ENCODE measurements at regions not wholly inside any gene's neighbourhood (a gene's known extent, or its start where the extent isn't known, plus 50 kb on each side); places are given as distances from the start of the nearest gene placed in this dataset.
"Not testable (repeated sequence)": the region's sequence is repeated elsewhere in the genome, so short reads cannot be mapped to it uniquely, and the experiment has no call there.

- Histone ChIP-seq H3K9me3 (ENCODE audit: severe bottlenecking) (no peaks in the 10 kb centered on the region), H3K4me3 (ENCODE audit: severe bottlenecking) (no peak overlapping the region), H3K27ac (ENCODE audit: poor library complexity, severe bottlenecking) (no peak overlapping the region), H3K27me3 (ENCODE audit: insufficient read depth, poor library complexity, severe bottlenecking) (no peaks in the 10 kb centered on the region), H3K4me1 (ENCODE audit: insufficient read depth, poor library complexity, severe bottlenecking) (no peaks in the 10 kb centered on the region), H3K36me3 (ENCODE audit: low read depth) (no peaks in the 10 kb centered on the region)
- DNase-seq (ENCODE audit: low spot score) (no peak), ATAC-seq (ENCODE audit: low read depth) (no peak)
- TF ChIP-seq CTCF (IDR thresholded peaks at IDR 0.05; ENCODE audit: poor library complexity, severe bottlenecking): no peak
These were observed 193.4 kb upstream of the ZNF32 start for GRCh38 chr10:43842072-43842471.

- no peak for TF ChIP-seq CTCF (IDR thresholded peaks at IDR 0.05; ENCODE audit: poor library complexity, severe bottlenecking)
- Histone ChIP-seq H3K9me3 (ENCODE audit: severe bottlenecking) (no peaks in the 10 kb centered on the region), H3K36me3 (ENCODE audit: low read depth) (no peaks in the 10 kb centered on the region), H3K27ac (ENCODE audit: poor library complexity, severe bottlenecking) (no peak overlapping the region), H3K4me3 (ENCODE audit: severe bottlenecking) (no peak overlapping the region), H3K4me1 (ENCODE audit: insufficient read depth, poor library complexity, severe bottlenecking) (no peaks in the 10 kb centered on the region), H3K27me3 (ENCODE audit: insufficient read depth, poor library complexity, severe bottlenecking) (no peaks in the 10 kb centered on the region)
- DNase-seq (ENCODE audit: low spot score): no peak
- ATAC-seq (ENCODE audit: low read depth): no peak
These were observed 191.3 kb upstream of the ZNF32 start for GRCh38 chr10:43839973-43840372.

GRCh38 chr10:43834751-43835150 lies 186.1 kb upstream of the ZNF32 start:
- ATAC-seq (ENCODE audit: low read depth); H3K27ac ChIP-seq (ENCODE audit: poor library complexity, severe bottlenecking); H3K27me3 ChIP-seq (ENCODE audit: insufficient read depth, poor library complexity, severe bottlenecking); H3K9me3 ChIP-seq (ENCODE audit: severe bottlenecking); H3K4me3 ChIP-seq (ENCODE audit: severe bottlenecking); H3K36me3 ChIP-seq (ENCODE audit: low read depth); DNase-seq (ENCODE audit: low spot score); H3K4me1 ChIP-seq (ENCODE audit: insufficient read depth, poor library complexity, severe bottlenecking): not testable (repeated sequence)

GRCh38 chr10:43827853-43828252 lies 179.2 kb upstream of the ZNF32 start:
- Histone ChIP-seq H3K27me3 (ENCODE audit: insufficient read depth, poor library complexity, severe bottlenecking) (no peaks in the 10 kb centered on the region), H3K4me3 (ENCODE audit: severe bottlenecking) (no peak overlapping the region), H3K36me3 (ENCODE audit: low read depth) (no peaks in the 10 kb centered on the region), H3K4me1 (ENCODE audit: insufficient read depth, poor library complexity, severe bottlenecking) (no peaks in the 10 kb centered on the region), H3K9me3 (ENCODE audit: severe bottlenecking) (no peaks in the 10 kb centered on the region), H3K27ac (ENCODE audit: poor library complexity, severe bottlenecking) (no peak overlapping the region)
- no peak for ATAC-seq (ENCODE audit: low read depth)
- TF ChIP-seq CTCF (IDR thresholded peaks at IDR 0.05; ENCODE audit: poor library complexity, severe bottlenecking): no peak
- DNase-seq (ENCODE audit: low spot score): no peak

- Histone ChIP-seq H3K36me3 (ENCODE audit: low read depth) (no peaks in the 10 kb centered on the region), H3K4me3 (ENCODE audit: severe bottlenecking) (no peak overlapping the region), H3K27ac (ENCODE audit: poor library complexity, severe bottlenecking) (no peak overlapping the region), H3K9me3 (ENCODE audit: severe bottlenecking) (no peaks in the 10 kb centered on the region), H3K27me3 (ENCODE audit: insufficient read depth, poor library complexity, severe bottlenecking) (no peaks in the 10 kb centered on the region), H3K4me1 (ENCODE audit: insufficient read depth, poor library complexity, severe bottlenecking) (no peaks in the 10 kb centered on the region)
- ATAC-seq (ENCODE audit: low read depth) (no peak), DNase-seq (ENCODE audit: low spot score) (no peak)
- TF ChIP-seq CTCF (IDR thresholded peaks at IDR 0.05; ENCODE audit: poor library complexity, severe bottlenecking): no peak
These were observed 177.3 kb upstream of the ZNF32 start for GRCh38 chr10:43825984-43826383.

Data from RWPE2 (cell line).